HG02870 (cell line): ENCODE measurements at regions not wholly inside any gene's neighbourhood (a gene's known extent, or its start where the extent isn't known, plus 50 kb on each side); places are given as distances from the start of the nearest gene placed in this dataset.
A peak's percentile ranks its signal among the peaks of the same experiment; 100 is the strongest.
"Not testable (repeated sequence)": the region's sequence is repeated elsewhere in the genome, so short reads cannot be mapped to it uniquely, and the experiment has no call there.

Experiments used
- ATAC-seq: cut with Tn5 transposase; IDR thresholded peaks from one replicate; pipeline ENCODE4 v1.9.1; 2021; ENCODE audit warnings: mild to moderate bottlenecking, moderate library complexity; ENCODE audit not compliant: unreplicated experiment

DNA sequence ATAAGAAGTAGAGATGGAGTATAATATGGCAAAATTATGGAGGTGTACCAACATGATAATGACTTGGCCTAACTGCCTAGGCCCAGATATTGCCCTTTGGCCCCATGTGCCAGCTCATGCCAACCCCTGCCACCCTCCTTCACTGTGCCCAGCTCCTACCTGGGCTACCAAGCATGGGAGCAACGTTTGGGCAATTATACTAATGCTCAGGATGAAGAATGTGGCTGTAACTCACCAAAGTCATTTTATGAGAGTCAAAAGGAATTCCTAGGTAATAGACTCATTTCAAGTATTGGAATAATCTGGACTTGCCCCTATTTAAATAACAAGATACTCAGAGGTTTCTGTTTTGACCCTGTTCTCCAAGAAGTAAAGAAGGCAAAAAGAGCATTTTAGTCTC is 240.2 kb upstream of the IL12A start:
- no peak for ATAC-seq

DNA sequence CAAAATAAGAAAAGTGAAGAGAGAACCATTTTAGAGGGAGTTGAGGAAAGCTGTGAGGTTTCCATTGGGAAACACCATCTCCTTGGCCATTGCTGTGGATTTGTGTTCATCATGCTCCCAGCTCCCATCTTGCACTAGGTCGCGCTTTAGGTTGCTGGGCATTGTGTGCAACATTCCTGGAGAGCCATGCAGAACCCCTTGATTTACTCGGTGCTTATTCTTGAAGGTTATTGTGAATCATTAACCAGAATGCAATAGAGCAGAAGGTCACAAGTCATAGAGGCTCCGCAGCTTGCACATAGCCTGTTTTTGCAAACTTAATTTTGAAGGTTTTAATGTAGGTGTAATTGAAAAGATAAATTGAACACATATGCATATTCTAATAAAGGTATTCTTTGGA is 239.2 kb upstream of the IL12A start:
- ATAC-seq: no peak

DNA sequence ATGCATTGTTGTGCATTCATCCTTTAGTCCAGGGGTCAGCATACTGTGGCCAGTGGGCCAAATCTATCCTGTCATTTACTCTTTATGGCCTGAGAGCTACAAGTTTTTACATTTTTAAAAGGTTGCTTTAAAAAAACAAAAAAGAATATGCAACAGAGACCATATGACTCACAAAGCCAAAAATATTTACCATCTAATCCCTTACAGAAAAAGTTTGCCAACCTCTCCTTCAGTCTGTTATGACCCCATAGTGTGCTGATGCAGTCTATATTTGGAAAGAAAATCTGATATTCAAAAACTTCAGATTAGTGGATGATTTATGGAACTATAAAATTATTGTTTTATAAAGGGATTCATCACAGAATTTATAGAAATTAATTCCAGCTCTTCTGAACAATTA is 237.5 kb upstream of the IL12A start:
- ATAC-seq: no peak

DNA sequence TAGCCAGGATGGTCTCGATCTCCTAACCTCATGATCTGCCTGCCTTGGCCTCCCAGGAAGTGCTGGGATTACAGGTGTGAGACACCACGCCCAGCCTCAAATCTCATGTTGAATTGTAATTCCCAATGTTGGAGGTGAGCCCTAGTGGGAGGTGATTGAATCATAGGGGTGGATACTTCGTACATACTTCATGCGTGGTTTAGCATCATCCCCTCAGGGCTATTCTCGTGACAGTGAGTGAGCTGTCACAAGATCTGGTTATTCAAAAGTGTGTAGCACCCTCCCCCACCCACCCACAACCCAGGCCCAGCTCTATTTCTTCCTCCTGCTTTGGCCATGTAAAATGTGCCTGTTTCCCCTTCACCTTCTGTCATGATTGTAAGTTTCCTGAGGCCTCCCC is 236.9 kb upstream of the IL12A start:
- no peak for ATAC-seq

DNA sequence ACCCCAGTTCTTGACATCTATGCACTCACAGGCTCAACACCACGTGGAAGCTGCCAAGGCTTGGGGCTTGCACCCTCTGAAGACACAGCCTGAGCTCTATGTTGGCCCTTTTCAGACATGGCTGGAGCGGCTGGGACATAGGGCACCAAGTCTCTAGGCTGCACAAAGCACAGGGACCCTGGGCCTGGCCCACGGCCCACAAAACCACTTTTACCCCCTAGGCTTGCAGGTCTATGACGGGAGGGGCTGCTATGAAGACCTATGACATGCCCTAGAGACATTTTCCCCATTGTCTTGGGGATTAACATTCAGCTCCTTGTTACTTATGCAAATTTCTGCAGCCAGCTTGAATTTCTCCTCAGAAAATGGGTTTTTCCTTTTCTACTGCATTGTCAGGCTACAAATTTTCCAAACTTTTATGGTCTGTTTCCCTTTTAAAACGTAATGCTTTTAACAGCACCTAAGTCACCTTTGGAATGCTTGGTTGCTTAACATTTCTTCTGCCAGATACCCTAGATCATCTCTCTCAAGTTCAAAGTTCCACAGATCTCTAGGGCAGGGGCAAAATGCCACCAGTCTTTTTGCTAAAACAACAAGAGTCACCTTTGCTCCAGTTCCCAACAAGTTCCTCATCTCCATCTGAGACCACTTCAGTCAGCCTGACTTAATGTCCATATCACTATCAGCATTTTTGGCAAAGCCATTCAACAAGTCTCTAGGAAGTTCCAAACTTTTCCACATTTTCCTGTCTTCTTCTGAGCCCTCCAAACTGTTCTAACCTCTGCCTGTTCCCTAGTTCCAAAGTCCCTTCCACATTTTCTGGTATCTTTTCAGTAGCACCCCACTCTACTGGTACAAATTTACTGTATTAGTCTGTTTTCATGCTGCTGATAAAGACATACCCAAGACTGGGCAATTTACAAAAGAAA is 232.1 kb upstream of the IL12A start:
- ATAC-seq: not testable (repeated sequence)

DNA sequence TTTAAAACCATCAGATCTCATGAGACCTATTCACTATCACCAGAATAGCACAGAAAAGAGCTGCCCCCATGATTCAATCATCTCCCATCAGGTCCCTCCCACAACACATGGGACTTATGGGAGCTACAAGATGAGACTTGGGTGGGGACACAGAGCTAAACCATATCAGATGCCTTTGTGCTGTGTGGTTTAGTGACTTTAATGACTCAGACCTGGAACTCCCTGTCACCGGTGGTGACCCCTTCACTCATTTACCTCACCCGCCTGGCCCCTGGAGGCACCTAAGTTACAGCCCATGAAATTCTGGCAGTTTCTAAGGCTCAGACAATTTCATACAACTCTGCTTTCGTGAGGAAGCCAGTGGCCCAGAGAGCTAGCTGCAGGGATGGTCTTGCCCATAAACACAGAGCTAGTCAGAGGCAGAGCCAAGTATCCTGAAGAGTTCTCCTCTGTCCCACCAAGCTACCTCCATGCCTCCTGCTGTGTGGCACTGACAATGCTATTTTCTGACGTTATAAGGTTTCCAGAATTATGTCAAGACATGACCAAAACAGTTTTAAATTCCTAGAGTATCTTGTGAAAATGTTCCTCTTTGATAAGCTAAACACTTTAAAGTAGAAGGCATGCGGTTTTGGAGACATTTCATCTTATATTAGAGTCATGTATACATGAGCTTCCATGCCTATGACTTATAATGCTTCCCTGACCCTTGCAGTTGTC is 231.1 kb upstream of the IL12A start:
- no peak for ATAC-seq

DNA sequence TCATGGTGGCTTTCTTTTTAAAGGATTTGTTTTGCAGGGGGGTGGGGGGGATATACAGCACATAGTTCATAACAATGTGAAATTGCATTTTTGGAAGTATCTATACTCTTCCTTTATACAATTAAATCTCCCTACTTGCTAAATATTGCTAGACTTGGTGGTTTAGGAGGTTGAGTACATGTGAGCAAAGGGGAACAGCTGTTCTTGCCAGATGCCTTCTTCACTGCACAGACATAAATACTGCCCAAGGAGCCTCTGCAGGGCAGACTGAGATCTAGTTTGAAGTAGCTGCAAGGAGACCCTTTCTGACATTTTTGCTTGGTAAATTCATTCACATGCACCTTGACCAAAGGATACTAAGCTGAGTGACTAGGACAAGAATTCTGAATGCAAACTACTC is 228.6 kb upstream of the IL12A start:
- no peak for ATAC-seq

DNA sequence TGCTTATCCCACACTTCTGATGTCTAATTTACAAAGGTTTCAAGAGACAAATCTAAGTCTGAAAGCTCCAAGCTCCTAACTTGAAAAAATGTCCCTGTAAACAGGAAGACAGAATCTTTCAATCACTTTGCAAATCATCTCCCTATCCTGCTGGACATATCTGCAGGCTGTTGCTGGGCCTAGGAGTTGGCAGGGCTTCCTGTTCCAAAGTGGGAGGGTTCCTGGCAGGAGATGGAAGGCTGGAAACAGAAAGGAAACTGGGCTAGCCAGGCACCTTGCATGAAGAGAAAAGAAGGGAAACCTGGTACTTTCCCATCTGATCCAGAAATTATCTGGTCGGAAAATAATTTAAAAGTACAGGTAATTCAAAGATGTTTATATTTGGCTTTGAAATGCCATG is 227.3 kb upstream of the IL12A start:
- ATAC-seq: no peak

DNA sequence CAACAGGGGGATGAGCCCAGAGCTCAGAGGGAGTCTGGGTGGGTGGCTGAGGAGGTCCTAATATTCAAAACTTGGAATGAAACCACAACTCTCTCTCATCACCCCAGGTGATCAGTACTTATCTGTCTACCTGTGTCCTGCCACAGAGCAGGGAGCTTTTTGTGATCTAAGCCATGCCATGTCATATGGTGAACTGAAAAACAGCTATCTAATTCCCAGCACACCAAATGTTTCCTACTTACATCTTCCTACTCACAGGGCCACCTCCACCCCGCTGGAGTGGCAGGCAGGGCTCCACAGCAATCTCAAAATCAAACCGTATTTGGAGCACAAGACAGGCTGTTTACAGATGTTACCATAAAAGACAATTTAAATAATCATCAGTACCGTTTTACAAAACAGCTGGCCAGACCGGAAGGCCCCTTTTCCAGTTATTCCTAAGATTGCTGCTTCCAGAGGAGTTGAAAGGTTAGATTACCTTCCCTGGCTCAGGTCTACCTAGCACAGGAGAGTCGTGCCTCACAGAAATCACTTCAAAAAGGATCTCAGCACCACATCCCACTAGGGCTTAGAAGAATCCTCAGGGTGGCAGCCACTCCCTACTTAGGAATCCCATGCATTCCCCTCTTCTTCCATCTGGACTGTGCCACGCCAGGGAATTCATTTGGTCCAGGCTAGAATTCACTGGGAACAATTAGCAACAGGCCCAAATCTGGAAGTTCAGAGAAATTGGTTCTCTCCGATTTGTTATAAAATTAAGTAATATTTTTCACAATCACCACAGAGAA is 226.6 kb upstream of the IL12A start:
- ATAC-seq: no peak

DNA sequence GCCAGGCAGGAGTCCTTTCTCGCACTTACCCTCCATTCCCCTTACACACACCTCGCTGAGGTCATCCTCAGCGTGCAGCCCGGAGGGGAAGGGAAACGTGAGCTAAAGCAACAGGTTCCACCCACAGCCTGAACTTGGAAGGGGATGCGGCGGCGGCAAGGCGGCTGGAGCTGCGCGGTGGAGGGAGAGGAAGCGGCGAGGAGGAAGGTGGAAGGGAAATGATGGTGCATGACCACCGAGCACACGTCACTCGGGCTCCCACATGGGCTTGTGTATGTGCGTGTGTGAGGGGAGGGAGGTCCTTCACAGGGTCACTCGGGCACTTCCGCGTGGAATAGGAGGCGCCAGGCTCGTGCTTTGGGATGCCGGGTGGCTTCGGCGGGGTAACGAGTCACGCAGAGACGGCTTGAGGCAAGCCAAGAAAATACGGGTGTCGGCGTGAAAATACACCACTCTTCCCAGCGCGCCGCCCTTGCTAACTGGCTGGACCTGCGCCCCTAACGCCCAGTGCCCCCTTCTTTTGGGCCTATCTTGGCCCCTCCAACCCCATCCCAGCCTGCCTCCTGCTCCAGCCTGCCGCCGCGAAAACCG is 225.5 kb upstream of the IL12A start:
- peak; percentile 31 for ATAC-seq

DNA sequence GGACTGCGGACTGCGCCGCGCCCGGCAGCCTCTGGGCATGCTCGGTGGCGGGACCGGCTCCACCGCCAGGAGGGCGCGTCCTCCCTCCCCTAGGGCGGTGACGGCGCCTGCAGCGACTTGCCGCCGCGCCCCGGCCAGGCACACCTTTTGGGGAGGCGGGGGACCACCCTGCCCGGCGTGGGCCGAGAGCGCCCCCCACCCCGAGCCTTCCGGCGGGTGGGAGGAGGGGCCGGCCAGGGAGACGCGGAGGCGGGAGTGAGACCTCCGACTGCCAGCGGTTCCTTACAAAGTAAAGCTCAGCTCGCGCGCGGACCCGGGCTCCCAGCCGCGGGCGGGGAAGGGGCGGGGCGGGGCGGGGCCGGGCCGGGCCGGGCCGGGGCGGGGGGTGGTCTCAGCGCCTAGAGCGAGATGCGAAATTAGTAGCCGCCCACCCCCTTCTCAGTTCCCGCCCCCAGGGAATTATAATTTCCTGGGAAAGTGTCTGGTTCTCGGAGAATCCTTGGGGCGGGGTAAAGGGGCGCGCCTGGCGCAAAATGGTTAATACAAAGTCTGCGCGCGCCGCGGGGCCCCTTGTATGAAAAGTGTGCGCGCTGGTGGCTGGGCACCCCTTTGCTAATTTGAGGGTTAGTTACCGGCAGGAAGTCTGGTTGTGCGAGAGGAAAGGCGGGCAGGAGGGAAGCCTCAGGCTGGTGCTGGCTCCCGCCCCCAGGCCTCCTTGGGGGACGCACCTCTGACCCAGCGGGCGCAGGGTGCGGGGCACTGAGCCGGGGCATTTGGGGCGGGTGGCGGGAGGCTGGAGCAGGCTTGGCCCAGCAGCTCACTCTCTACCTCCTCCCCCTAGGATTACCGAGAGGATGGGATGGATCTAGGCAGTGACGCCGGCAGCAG is 224.8 kb upstream of the IL12A start:
- peak; percentile 67 for ATAC-seq

DNA sequence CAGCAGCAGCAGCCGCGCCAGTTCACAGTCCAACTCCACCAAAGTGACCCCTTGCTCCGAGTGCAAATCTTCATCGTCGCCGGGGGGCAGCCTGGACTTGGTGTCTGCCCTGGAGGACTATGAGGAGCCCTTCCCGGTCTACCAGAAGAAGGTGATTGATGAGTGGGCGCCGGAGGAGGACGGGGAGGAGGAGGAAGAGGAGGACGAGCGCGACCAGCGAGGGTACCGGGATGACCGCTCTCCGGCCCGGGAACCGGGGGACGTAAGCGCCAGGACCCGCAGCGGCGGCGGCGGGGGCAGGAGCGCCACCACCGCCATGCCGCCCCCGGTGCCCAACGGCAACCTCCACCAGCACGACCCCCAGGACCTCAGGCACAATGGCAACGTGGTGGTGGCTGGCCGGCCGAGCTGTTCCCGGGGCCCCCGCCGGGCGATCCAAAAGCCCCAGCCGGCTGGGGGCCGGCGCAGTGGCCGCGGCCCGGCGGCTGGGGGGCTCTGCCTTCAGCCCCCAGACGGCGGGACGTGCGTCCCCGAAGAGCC is 224.1 kb upstream of the IL12A start:
- ATAC-seq: no peak

DNA sequence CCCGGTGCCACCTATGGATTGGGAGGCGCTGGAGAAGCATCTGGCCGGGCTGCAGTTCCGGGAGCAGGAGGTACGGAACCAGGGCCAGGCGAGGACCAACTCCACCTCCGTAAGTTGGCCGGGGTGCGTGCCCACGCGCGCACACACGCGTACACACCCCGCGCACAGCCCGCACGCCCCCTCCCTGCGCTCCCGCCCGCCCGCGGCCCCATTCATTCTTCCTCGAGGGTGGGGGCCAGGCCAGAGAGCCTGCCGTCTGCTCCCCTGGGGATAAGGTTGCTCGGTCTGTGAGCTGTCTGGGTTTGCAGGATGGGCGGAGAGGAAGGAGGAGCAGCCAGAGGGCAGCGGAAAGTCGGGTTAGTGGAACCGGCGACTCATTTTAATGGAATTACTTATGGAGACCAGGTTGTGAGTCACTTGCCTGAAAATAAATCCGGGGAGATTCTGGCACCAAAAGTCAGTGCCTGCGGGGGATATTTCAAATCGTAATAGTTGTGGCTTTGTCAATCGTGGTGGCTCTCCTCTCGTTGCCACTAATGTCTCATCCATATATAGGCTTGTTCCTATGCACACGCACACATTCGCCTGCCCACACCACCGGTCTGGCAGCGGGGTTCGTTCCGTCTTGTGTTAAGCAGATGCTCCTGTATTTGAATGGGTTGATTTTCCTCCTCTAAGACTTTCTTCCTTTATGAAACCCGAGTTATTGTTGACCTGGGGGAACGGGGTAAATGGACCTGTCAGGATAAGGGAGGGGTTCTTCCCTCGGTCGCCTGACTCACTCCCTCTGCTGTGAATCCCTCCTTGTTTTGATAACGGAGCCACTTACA is 223.4 kb upstream of the IL12A start:
- no peak for ATAC-seq

DNA sequence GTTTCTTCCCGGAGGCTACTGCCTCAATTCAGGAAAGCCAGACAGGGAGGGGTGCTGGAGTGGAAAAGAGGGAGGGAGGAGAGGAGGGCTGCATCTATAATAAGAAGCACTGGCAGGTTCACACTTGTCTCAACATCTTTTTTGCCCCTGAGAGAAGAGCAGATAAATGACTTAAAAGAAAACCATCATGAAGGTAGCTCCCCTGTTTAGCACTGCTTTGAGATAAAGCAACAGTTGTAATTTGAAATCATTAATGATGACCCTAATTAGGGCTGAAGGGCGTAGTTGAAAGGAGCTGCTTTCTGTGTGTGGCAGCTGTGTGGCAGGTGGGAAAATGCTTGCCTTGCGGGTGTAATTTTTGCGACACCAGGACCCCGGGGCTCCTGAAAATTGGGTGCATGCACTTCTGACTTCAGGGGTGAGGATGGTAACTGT is 222.8 kb upstream of the IL12A start:
- no peak for ATAC-seq

DNA sequence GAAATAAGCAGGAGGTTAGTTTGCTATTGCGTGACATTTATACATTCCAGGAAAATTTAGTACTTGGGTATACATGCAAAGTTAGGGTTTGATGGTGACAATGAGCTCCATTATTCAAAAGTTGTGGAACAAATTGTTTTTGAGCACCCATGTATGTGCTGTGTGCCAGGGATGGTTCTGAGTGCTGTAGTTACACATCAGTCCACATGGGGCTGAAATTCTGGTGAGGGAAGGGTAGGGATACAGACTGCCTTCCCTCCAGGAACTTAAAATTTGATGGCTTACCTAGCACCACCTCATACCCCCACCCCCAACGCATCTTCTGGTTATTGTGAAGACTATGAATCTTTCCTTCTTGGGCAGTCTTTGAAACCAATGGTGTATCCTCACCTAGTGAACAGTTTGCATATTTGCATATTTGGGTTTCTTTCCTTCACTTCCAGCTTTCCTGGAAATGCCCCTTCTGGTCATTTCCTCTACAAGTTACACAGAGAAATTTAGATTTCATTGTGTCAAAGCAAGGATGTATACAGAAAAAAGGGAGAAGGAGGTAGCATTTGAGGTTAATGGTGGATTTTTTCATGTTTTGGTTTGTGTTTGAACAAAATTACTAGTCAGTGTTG is 222.0 kb upstream of the IL12A start:
- no peak for ATAC-seq

DNA sequence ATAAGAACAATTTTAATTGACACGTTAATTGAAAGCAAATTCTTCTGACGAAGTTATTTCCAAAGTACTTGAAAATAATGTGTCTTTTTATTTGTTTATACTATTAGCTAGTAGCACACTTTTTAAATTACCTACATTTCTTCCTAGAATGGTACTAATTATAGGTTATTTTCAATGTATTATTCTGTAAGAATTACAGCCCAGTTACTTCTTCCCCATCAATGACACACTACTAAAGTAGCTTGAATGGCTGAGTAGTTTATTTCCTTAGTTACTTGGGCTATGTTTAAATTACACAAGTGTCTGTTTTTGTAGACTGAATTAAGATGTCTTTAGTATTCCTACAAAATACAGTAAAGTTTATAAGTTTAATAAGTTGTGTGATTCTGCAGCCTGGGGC is 217.6 kb upstream of the IL12A start:
- no peak for ATAC-seq

DNA sequence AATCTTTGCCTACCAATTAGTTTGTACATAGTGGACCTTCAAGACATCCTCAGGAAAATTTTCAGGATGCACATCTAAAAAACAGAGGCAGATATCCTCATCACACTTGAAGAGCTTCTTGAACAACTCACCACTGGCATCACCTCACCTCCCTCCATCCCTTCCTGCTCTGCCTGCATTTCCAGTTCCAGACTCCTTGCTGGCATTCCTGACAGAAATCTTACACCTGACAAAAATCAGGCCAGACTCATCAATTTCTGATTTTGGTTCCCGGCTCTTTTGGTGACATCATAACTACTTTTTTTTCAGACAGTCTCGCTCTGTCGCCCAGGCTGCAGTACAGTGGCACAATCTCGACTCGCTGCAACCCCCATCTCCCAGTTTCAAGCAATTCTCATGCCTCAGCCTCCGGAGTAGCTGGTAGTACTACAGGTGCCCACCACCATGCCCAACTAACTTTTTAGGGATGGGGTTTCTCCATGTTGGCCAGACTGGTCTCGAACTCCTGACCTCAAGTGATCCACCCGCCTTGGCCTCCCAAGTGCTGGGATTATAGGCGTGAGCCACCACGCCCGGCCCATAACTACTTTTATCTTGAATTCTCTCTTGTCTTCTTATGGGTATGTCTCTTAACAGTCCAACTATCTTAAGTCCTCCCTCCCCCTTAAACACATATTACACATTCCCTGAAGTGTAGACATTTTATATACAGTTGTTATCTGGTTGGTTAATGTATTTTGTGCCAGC is 216.6 kb upstream of the IL12A start:
- no peak for ATAC-seq

DNA sequence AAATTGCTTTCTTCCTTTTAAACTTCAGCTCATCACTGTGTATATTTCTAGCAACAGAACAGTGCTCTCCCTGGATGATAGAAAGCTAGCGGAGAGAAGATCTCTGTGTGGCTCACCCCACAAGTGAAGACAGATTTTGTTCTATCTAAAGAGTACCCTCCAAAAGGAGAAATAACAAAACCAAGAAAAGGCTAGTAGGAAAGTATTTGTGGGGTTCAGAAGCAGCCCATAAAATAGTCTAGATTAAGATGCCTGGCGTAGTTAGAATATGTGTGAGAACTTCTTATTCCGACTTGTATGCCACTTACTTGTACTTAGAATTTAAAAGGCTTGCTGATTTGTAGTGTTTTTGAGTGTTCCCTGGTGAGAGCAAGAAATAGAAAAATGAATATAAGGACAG is 214.9 kb upstream of the IL12A start:
- ATAC-seq: no peak
